Mesendoderm (in vitro differentiated cells): ENCODE measurements at regions not wholly inside any gene's neighbourhood (a gene's known extent, or its start where the extent isn't known, plus 50 kb on each side); places are given as distances from the start of the nearest gene placed in this dataset.
A peak's percentile ranks its signal among the peaks of the same experiment; 100 is the strongest.

Source experiments
- DNase-seq: peaks from one replicate; pipeline ENCODE4 v3.0.0; 2013
- H2AK5ac ChIP-seq: 2 replicates; pipeline ENCODE4 v1.6.1; 2013; ENCODE audit warnings: low read length, inconsistent platforms
- H2BK120ac ChIP-seq: 2 replicates; pipeline ENCODE4 v1.6.1; 2013; ENCODE audit warnings: low read depth, mild to moderate bottlenecking, low read length, moderate library complexity, mixed read lengths
- H2BK15ac ChIP-seq: replicated peaks from 2 replicates; pipeline ENCODE4 v1.6.1; 2013; ENCODE audit warnings: low read depth, mild to moderate bottlenecking, moderate library complexity
- H2BK5ac ChIP-seq: 2 replicates; pipeline ENCODE4 v1.6.1; 2013; ENCODE audit warnings: low read length, inconsistent platforms
- H3K18ac ChIP-seq: 2 replicates; pipeline ENCODE4 v1.6.1; 2013; ENCODE audit warnings: mild to moderate bottlenecking, low read length, mixed read lengths
- H3K23ac ChIP-seq: one replicate; pipeline ENCODE4 v1.6.1; 2013; ENCODE audit warnings: low read length
- H3K27ac ChIP-seq: 2 replicates; pipeline ENCODE4 v1.5.1; 2013; ENCODE audit warnings: low read depth, mild to moderate bottlenecking, inconsistent platforms, low read length, moderate library complexity
- H3K27me3 ChIP-seq: 2 replicates; pipeline ENCODE4 v1.6.1; 2013; ENCODE audit warnings: low read length, control low read depth, mild to moderate bottlenecking, inconsistent platforms; ENCODE audit not compliant: insufficient read depth, poor library complexity
- H3K36me3 ChIP-seq: 2 replicates; pipeline ENCODE4 v1.6.1; 2013; ENCODE audit warnings: low read length, inconsistent platforms; ENCODE audit not compliant: control insufficient read depth, insufficient read depth
- H3K4ac ChIP-seq: one replicate; pipeline ENCODE4 v1.6.1; 2013; ENCODE audit warnings: low read depth, mild to moderate bottlenecking, low read length, moderate library complexity
- H3K4me1 ChIP-seq: 2 replicates; pipeline ENCODE4 v1.6.1; 2013; ENCODE audit warnings: low read depth, low read length, inconsistent platforms; ENCODE audit not compliant: control insufficient read depth
- H3K4me2 ChIP-seq: 2 replicates; pipeline ENCODE4 v1.6.1; 2013; ENCODE audit warnings: low read length
- H3K4me3 ChIP-seq: 2 replicates; pipeline ENCODE4 v1.5.1; 2013; ENCODE audit warnings: mild to moderate bottlenecking, low read length
- H3K56ac ChIP-seq: one replicate; pipeline ENCODE4 v1.6.1; 2013; ENCODE audit warnings: low read length
- H3K79me1 ChIP-seq: 2 replicates; pipeline ENCODE4 v1.6.1; 2013; ENCODE audit warnings: low read length, inconsistent platforms
- H3K79me2 ChIP-seq: 2 replicates; pipeline ENCODE4 v1.6.1; 2013; ENCODE audit warnings: mild to moderate bottlenecking, low read length; ENCODE audit not compliant: control insufficient read depth, insufficient read depth
- H3K9ac ChIP-seq: 2 replicates; pipeline ENCODE4 v1.6.1; 2013; ENCODE audit warnings: low read length, inconsistent platforms
- H4K5ac ChIP-seq: one replicate; pipeline ENCODE4 v1.6.1; 2013; ENCODE audit warnings: low read length
- H4K8ac ChIP-seq: one replicate; pipeline ENCODE4 v1.6.1; 2013; ENCODE audit warnings: low read depth, mild to moderate bottlenecking, control low read depth, low read length, moderate library complexity
- WGBS: extraction: QIAGEN DNeasy Blood & Tissue Kit; methylation state at CpG from one replicate; pipeline ENCODE4 v1.1.7; 2013; ENCODE audit warnings: low lambda C conversion rate, missing lambda C conversion rate; ENCODE audit not compliant: insufficient coverage; ENCODE audit errors: extremely low coverage; 5-methylcytosine and 5-hydroxymethylcytosine counted together

DNA sequence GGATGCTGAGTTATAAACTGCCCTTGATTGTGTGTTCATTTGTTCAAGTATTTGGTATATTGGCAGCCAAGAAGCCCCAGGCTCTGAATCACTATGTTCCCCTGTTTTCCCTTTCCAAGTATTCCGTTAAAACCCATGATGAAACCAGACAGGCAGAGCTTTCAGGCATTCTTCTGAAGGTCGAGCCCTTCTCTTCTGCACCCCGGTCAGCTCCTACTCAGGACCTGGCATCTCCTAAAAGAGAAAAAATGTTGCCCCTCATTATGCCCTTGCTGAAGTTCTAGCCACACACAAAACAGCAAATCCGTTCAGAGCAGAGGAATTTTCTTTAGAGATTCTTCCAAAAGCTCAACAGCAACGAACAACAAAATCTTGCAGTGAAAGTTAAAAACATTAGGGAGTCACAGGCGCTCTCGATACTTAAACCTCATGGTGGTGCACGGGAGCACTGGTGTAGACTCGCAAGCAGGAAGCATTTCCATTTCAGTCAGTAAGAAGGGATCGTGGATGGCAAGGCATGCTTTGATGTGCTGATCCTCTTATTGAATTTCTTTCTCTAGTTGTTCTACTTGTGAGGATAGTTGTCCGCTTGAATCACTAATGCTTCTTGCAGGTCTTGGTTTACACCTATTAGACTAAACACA is 264.9 kb downstream of the SKIDA1 start:
- H3K4me2 ChIP-seq = no peak overlapping the region
- H2BK15ac ChIP-seq = no peak overlapping the region
- H3K79me2 ChIP-seq = no peaks in the 10 kb centered on the region
- no peak overlapping the region for H2BK5ac ChIP-seq
- no peaks in the 10 kb centered on the region for H3K36me3 ChIP-seq
- H4K5ac ChIP-seq = no peak overlapping the region
- no peak overlapping the region for H3K18ac ChIP-seq
- H3K9ac ChIP-seq = no peak overlapping the region
- H3K4me1 ChIP-seq = no peaks in the 10 kb centered on the region
- no peaks in the 10 kb centered on the region for H3K27me3 ChIP-seq
- no peak overlapping the region for H3K23ac ChIP-seq
- H3K27ac ChIP-seq = no peak overlapping the region
- no peak overlapping the region for H2BK120ac ChIP-seq
- H3K4me3 ChIP-seq = no peak overlapping the region
- no peak overlapping the region for H2AK5ac ChIP-seq
- DNase-seq = peak; percentile 47
- no CpG with 5 or more reads among the region's 11 CpGs for WGBS
- no peak overlapping the region for H3K4ac ChIP-seq
- H4K8ac ChIP-seq = no peak overlapping the region
- peaks cover 3% of the 10 kb centered on the region for H3K79me1 ChIP-seq
- no peak overlapping the region for H3K56ac ChIP-seq

DNA sequence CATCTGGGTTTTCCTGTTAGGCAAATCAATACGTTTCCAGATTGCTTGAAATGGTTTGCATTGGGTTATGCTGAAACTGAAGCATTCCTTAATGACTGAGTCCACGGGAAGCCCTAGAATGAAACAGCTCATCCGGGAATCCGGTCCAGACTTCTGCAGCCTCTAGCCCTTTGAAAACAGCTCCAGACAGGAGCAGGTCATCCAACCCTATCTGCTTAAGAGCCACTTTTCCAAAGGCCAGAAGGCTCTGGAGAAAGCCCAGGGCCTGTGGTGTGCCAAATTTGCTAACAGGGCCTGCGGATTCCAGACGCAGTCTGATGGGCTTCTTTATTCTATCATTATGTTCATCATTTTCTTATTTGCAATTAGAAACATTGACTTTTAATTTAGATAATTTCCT is 265.4 kb downstream of the SKIDA1 start:
- Histone ChIP-seq H2AK5ac (no peak overlapping the region), H3K9ac (no peak overlapping the region), H3K4me3 (no peak overlapping the region), H3K36me3 (no peaks in the 10 kb centered on the region), H3K27ac (no peak overlapping the region), H4K5ac (no peak overlapping the region), H3K27me3 (no peaks in the 10 kb centered on the region), H2BK5ac (no peak overlapping the region), H3K79me2 (no peaks in the 10 kb centered on the region), H3K23ac (no peak overlapping the region), H3K4ac (no peak overlapping the region), H3K18ac (no peak overlapping the region), H3K4me2 (no peak overlapping the region), H2BK15ac (no peak overlapping the region), H3K56ac (no peak overlapping the region), H3K79me1 (peaks cover 3% of the 10 kb centered on the region), H2BK120ac (no peak overlapping the region), H4K8ac (no peak overlapping the region), H3K4me1 (no peaks in the 10 kb centered on the region)
- no peak for DNase-seq
- no CpG with 5 or more reads among the region's 6 CpGs for WGBS

DNA sequence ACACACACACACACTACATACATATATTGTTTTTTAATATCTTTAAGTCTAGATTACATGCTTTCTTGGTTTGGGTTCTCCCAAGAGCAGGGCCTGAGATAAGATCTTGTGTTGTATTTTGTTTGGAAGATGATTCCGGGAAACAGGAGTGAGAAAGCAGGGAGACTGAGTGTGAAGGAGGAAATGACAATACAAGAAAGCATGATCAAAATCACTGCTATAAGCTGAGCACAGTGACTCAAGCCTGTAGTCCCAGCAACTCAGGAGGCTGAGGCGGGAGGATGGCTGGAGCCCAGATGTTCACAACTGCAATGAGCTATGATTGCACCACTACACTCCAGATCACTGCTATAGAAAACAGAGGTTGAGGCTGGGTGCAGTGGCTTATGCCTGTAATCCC is 267.6 kb downstream of the SKIDA1 start:
- WGBS = no CpG with 5 or more reads among the region's 2 CpGs
- Histone ChIP-seq H3K79me2 (no peaks in the 10 kb centered on the region), H3K27me3 (no peaks in the 10 kb centered on the region), H3K4ac (no peak overlapping the region), H4K5ac (no peak overlapping the region), H3K9ac (no peak overlapping the region), H3K79me1 (no peaks in the 10 kb centered on the region), H2AK5ac (no peak overlapping the region), H2BK120ac (no peak overlapping the region), H3K56ac (no peak overlapping the region), H2BK5ac (no peak overlapping the region), H3K18ac (no peak overlapping the region), H3K27ac (no peak overlapping the region), H3K4me2 (no peak overlapping the region), H3K4me1 (no peaks in the 10 kb centered on the region), H3K36me3 (no peaks in the 10 kb centered on the region), H2BK15ac (no peak overlapping the region), H4K8ac (no peak overlapping the region), H3K23ac (no peak overlapping the region), H3K4me3 (no peak overlapping the region)
- no peak for DNase-seq

DNA sequence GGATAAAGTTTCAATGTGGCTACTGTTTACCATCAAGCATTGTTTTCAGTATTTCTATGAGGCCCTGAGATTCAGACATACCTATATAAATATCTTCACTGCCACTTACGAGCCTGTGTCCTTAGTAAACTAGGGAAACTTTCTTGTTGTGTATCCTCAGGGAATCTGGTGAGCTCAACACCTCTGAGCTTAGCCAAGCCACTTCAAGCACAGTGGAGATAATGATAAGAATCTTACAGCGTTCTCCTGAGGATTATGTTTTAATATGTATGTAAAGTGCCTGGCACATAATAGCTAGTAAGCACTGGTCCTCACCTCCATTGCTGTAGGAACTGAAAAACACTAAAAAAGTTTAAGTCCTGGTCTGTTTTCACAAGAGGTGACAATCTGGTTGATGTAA is 268.3 kb downstream of the SKIDA1 start:
- H3K4me2 ChIP-seq = no peak overlapping the region
- no peak overlapping the region for H3K56ac ChIP-seq
- no peak for DNase-seq
- no peaks in the 10 kb centered on the region for H3K36me3 ChIP-seq
- H2AK5ac ChIP-seq = no peak overlapping the region
- no peak overlapping the region for H3K18ac ChIP-seq
- H3K4me1 ChIP-seq = no peaks in the 10 kb centered on the region
- no peak overlapping the region for H3K4ac ChIP-seq
- H3K27me3 ChIP-seq = no peaks in the 10 kb centered on the region
- H3K4me3 ChIP-seq = no peak overlapping the region
- H4K8ac ChIP-seq = no peak overlapping the region
- H3K27ac ChIP-seq = no peak overlapping the region
- no peak overlapping the region for H2BK5ac ChIP-seq
- no peak overlapping the region for H4K5ac ChIP-seq
- no peak overlapping the region for H3K9ac ChIP-seq
- H2BK15ac ChIP-seq = no peak overlapping the region
- H3K79me2 ChIP-seq = no peaks in the 10 kb centered on the region
- no peak overlapping the region for H3K23ac ChIP-seq
- no peaks in the 10 kb centered on the region for H3K79me1 ChIP-seq
- no CpG with 5 or more reads among the region's 2 CpGs for WGBS
- no peak overlapping the region for H2BK120ac ChIP-seq

DNA sequence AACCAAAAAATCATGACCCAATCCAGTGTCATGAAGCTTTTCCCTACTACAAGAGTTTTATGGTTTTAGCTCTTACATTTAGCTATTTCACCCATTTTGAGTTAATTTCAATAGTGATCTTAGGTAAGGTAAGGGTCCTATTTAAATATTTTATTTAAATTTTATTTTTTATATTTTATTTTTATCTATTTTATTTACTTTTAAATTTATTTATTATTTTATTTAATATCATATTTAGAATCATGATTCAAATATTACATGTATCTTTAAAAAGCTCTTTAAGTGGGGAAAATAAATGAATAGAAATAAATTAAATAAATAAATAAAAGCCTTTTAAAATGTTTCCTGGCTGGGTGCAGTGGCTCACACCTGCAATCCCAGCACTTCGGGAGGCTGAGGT is 276.0 kb downstream of the SKIDA1 start:
- Histone ChIP-seq H3K79me1 (no peaks in the 10 kb centered on the region), H3K4me2 (no peak overlapping the region), H3K56ac (no peak overlapping the region), H2AK5ac (no peak overlapping the region), H3K23ac (no peak overlapping the region), H3K9ac (no peak overlapping the region), H3K4me3 (no peak overlapping the region), H3K36me3 (no peaks in the 10 kb centered on the region), H3K4me1 (no peaks in the 10 kb centered on the region), H4K5ac (no peak overlapping the region), H3K27me3 (no peaks in the 10 kb centered on the region), H3K27ac (no peak overlapping the region), H3K4ac (no peak overlapping the region), H3K79me2 (no peaks in the 10 kb centered on the region), H3K18ac (no peak overlapping the region), H4K8ac (no peak overlapping the region), H2BK120ac (no peak overlapping the region), H2BK15ac (no peak overlapping the region), H2BK5ac (no peak overlapping the region)
- WGBS = no CpG with 5 or more reads among the region's 1 CpG
- DNase-seq = no peak

DNA sequence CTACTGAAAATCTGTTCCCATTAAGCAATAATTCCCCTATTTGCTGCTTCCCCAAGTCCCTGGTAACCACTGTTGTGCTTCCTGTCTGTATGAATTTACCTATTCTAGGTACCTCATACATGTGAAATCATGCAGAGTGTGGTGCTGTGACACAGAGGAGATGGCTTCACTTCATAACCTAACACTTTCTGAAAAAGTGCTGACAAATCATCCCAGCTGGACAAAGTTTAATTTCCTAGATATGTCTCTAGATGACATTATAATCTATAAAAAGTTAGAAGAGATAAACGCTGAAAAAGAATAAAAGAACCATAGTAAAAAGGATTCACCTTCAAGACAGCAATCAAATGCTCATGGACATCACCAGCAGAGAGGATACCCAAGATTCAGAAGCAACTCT is 277.9 kb downstream of the SKIDA1 start:
- H4K8ac ChIP-seq = no peak overlapping the region
- no peak overlapping the region for H2AK5ac ChIP-seq
- H2BK15ac ChIP-seq = no peak overlapping the region
- H3K9ac ChIP-seq = no peak overlapping the region
- no peak overlapping the region for H2BK120ac ChIP-seq
- H3K79me1 ChIP-seq = no peaks in the 10 kb centered on the region
- no peak overlapping the region for H3K56ac ChIP-seq
- H3K4ac ChIP-seq = no peak overlapping the region
- no peak for DNase-seq
- no peak overlapping the region for H3K4me3 ChIP-seq
- no peak overlapping the region for H2BK5ac ChIP-seq
- H3K4me1 ChIP-seq = no peaks in the 10 kb centered on the region
- no peak overlapping the region for H4K5ac ChIP-seq
- H3K27ac ChIP-seq = no peak overlapping the region
- H3K4me2 ChIP-seq = no peak overlapping the region
- no peaks in the 10 kb centered on the region for H3K79me2 ChIP-seq
- H3K36me3 ChIP-seq = no peaks in the 10 kb centered on the region
- no CpG with 5 or more reads among the region's 1 CpG for WGBS
- no peak overlapping the region for H3K23ac ChIP-seq
- no peaks in the 10 kb centered on the region for H3K27me3 ChIP-seq
- H3K18ac ChIP-seq = no peak overlapping the region
